ENCODE measurements at regions not wholly inside any gene's neighbourhood (a gene's known extent, or its start where the extent isn't known, plus 50 kb on each side); places are given as distances from the start of the nearest gene placed in this dataset.

- intact Hi-C loops (cut with micrococcal nuclease): loop anchor here (2.0 to 5.0 kb wide), 5 partner anchors 17 to 339 kb away; no protein-coding TSS in a partner anchor
- Mint-ChIP-seq H3K4me1 (peaks cover 78% of the 10 kb centered on the region), H3K36me3 (ENCODE audit: low read depth) (no peaks in the 10 kb centered on the region), H3K27me3 (no peaks in the 10 kb centered on the region), H3K27ac (peak overlapping the region; percentile 97), H3K4me3 (peak overlapping the region; percentile 73), H3K9me3 (peaks cover 5% of the 10 kb centered on the region)
- no peak for TF ChIP-seq CTCF (IDR thresholded peaks at IDR 0.05)
- ChIA-PET POLR2A (interaction anchor here (0.6 to 5.7 kb wide), 9 partner anchors 11 to 222 kb away, joined by 3 to 69 read pairs (median 14); partner anchors contain the start of genes MAP1LC3B2 and MED13L), CTCF (interaction anchor here (1.2 to 3.6 kb wide), 2 partner anchors 22 to 263 kb away, joined by 4 to 13 read pairs; no protein-coding TSS in a partner anchor)
- DNase-seq (no peak), ATAC-seq (ENCODE audit: low read depth) (no peak)
Observed at GRCh38 chr12:116337312-116337711, 59.8 kb upstream of the MED13L start.

- Mint-ChIP-seq H3K27me3 (no peaks in the 10 kb centered on the region), H3K9me3 (peaks cover 5% of the 10 kb centered on the region), H3K4me3 (no peak overlapping the region), H3K4me1 (peaks cover 75% of the 10 kb centered on the region), H3K27ac (no peak overlapping the region), H3K36me3 (ENCODE audit: low read depth) (no peaks in the 10 kb centered on the region)
- ChIA-PET POLR2A (interaction anchor here (0.9 to 5.7 kb wide), 3 partner anchors 60 to 221 kb away, joined by 5 to 69 read pairs (median 14); partner anchors contain the start of genes MAP1LC3B2 and MED13L), CTCF (no interaction called here)
- ATAC-seq (ENCODE audit: low read depth): no peak
- TF ChIP-seq CTCF (IDR thresholded peaks at IDR 0.05): no peak
- intact Hi-C loops (cut with micrococcal nuclease): loop anchor here (5.0 kb wide), 1 partner anchor 199 kb away; no protein-coding TSS in a partner anchor
- no peak for DNase-seq
Observed at GRCh38 chr12:116338064-116338846, 60.8 kb upstream of the MED13L start.

GRCh38 chr12:116339062-116339461 is 61.6 kb upstream of the MED13L start:
- Mint-ChIP-seq H3K36me3 (ENCODE audit: low read depth) (no peaks in the 10 kb centered on the region), H3K4me3 (no peak overlapping the region), H3K27me3 (no peaks in the 10 kb centered on the region), H3K9me3 (peaks cover 5% of the 10 kb centered on the region), H3K27ac (no peak overlapping the region), H3K4me1 (peaks cover 71% of the 10 kb centered on the region)
- DNase-seq (no peak), ATAC-seq (ENCODE audit: low read depth) (no peak)
- ChIA-PET POLR2A (interaction anchor here (0.9 to 5.7 kb wide), 3 partner anchors 61 to 220 kb away, joined by 5 to 69 read pairs (median 14); partner anchors contain the start of genes MAP1LC3B2 and MED13L), CTCF (no interaction called here)
- intact Hi-C loops (cut with micrococcal nuclease): loop anchor here (5.0 kb wide), 1 partner anchor 198 kb away; no protein-coding TSS in a partner anchor
- no peak for TF ChIP-seq CTCF (IDR thresholded peaks at IDR 0.05)

GRCh38 chr12:116339800-116340371 is 62.4 kb upstream of the MED13L start:
- Mint-ChIP-seq H3K27ac (no peak overlapping the region), H3K9me3 (peaks cover 5% of the 10 kb centered on the region), H3K4me3 (no peak overlapping the region), H3K27me3 (no peaks in the 10 kb centered on the region), H3K36me3 (ENCODE audit: low read depth) (no peaks in the 10 kb centered on the region), H3K4me1 (peaks cover 65% of the 10 kb centered on the region)
- DNase-seq: no peak
- TF ChIP-seq CTCF (IDR thresholded peaks at IDR 0.05): no peak
- ChIA-PET CTCF (interaction anchor here (0.6 to 1.2 kb wide), 2 partner anchors 55 to 64 kb away, joined by 3 read pairs; no protein-coding TSS in a partner anchor), POLR2A (interaction anchor here (0.7 to 1.6 kb wide), 2 partner anchors 16 to 64 kb away, joined by 3 read pairs; no protein-coding TSS in a partner anchor)
- intact Hi-C loops (cut with micrococcal nuclease): loop anchor here (1.0 to 5.0 kb wide), 2 partner anchors 19 to 197 kb away; no protein-coding TSS in a partner anchor
- ATAC-seq (ENCODE audit: low read depth): no peak

All from activated B cell treated with CpG ODN at 0.5 μM for 24 hours (primary cell).